ENCODE measurements at regions not wholly inside any gene's neighbourhood (a gene's known extent, or its start where the extent isn't known, plus 50 kb on each side); places are given as distances from the start of the nearest gene placed in this dataset.

- DNase-seq (ENCODE audit: low spot score): no peak
- Histone ChIP-seq H3K4me2 (ENCODE audit: low read length) (no peak overlapping the region), H3K36me3 (ENCODE audit: insufficient read depth, low read length) (no peaks in the 10 kb centered on the region), H3K79me2 (ENCODE audit: insufficient read depth, low read depth, low read length) (no peaks in the 10 kb centered on the region), H3K9me3 (ENCODE audit: low read length) (no peaks in the 10 kb centered on the region), H3K4me3 (ENCODE audit: low read depth, low read length, poor library complexity, severe bottlenecking) (no peak overlapping the region), H3K9me2 (ENCODE audit: insufficient read depth, low read length) (no peaks in the 10 kb centered on the region), H2AFZ (ENCODE audit: low read length) (no peak overlapping the region), H4K20me1 (ENCODE audit: insufficient read depth, low read length) (no peaks in the 10 kb centered on the region), H3K27ac (ENCODE audit: low read depth, low read length, poor library complexity, severe bottlenecking) (no peak overlapping the region), H3K4me1 (ENCODE audit: insufficient read depth, low read length, poor library complexity, severe bottlenecking) (no peaks in the 10 kb centered on the region)
- intact Hi-C loops (cut with micrococcal nuclease; ENCODE audit: unreplicated experiment): no loop called here
- no TSS peak for BruUV-seq (replicated peaks)
- ChIA-PET POLR2A (interaction anchor here (0.6 kb wide), 1 partner anchor 280 kb away, joined by 3 read pairs; no protein-coding TSS in a partner anchor), CTCF (ENCODE audit: unreplicated experiment) (no interaction called here)
- TF ChIP-seq EZH2phosphoT487 (IDR thresholded peaks at IDR 0.05; ENCODE audit: borderline replicate concordance, low read depth, low read length) (no peak), CTCF (conservative IDR thresholded peaks at IDR 0.05; ENCODE audit: low read length) (no peak)
These were observed 191.3 kb downstream of the TGFB2 start for GRCh38 chr1:218536296-218536986.

- Histone ChIP-seq H4K20me1 (ENCODE audit: insufficient read depth, low read length) (no peaks in the 10 kb centered on the region), H3K4me2 (ENCODE audit: low read length) (no peak overlapping the region), H3K4me1 (ENCODE audit: insufficient read depth, low read length, poor library complexity, severe bottlenecking) (no peaks in the 10 kb centered on the region), H3K4me3 (ENCODE audit: low read depth, low read length, poor library complexity, severe bottlenecking) (no peak overlapping the region), H3K36me3 (ENCODE audit: insufficient read depth, low read length) (no peaks in the 10 kb centered on the region), H3K27ac (ENCODE audit: low read depth, low read length, poor library complexity, severe bottlenecking) (no peak overlapping the region), H3K9me3 (ENCODE audit: low read length) (no peaks in the 10 kb centered on the region), H3K79me2 (ENCODE audit: insufficient read depth, low read depth, low read length) (no peaks in the 10 kb centered on the region), H3K9me2 (ENCODE audit: insufficient read depth, low read length) (no peaks in the 10 kb centered on the region), H2AFZ (ENCODE audit: low read length) (no peak overlapping the region)
- CTCF ChIA-PET (ENCODE audit: unreplicated experiment): no interaction called here
- no peak for TF ChIP-seq CTCF (conservative IDR thresholded peaks at IDR 0.05; ENCODE audit: low read length)
- TF ChIP-seq EZH2phosphoT487 (IDR thresholded peaks at IDR 0.05; ENCODE audit: borderline replicate concordance, low read depth, low read length): no peak
- POLR2A ChIA-PET: interaction anchor here (0.6 kb wide), 1 partner anchor 279 kb away, joined by 3 read pairs; no protein-coding TSS in a partner anchor
- intact Hi-C loops (cut with micrococcal nuclease; ENCODE audit: unreplicated experiment): no loop called here
- BruUV-seq (replicated peaks): no TSS peak
- DNase-seq (ENCODE audit: low spot score): no peak
These were observed 192.2 kb downstream of the TGFB2 start for GRCh38 chr1:218537122-218537913.

GRCh38 chr1:218538341-218538740, 193.2 kb downstream of the TGFB2 start:
- POLR2A ChIA-PET: no interaction called here
- intact Hi-C loops (cut with micrococcal nuclease; ENCODE audit: unreplicated experiment): no loop called here

More at GRCh38 chr1:218538341-218538740, 193.2 kb downstream of the TGFB2 start:
- Histone ChIP-seq H3K27ac (ENCODE audit: low read depth, low read length, poor library complexity, severe bottlenecking) (no peak overlapping the region), H3K4me3 (ENCODE audit: low read depth, low read length, poor library complexity, severe bottlenecking) (no peak overlapping the region), H3K36me3 (ENCODE audit: insufficient read depth, low read length) (no peaks in the 10 kb centered on the region), H3K4me1 (ENCODE audit: insufficient read depth, low read length, poor library complexity, severe bottlenecking) (no peaks in the 10 kb centered on the region), H3K4me2 (ENCODE audit: low read length) (no peak overlapping the region), H2AFZ (ENCODE audit: low read length) (no peak overlapping the region), H3K9me2 (ENCODE audit: insufficient read depth, low read length) (no peaks in the 10 kb centered on the region), H3K9me3 (ENCODE audit: low read length) (no peaks in the 10 kb centered on the region), H3K79me2 (ENCODE audit: insufficient read depth, low read depth, low read length) (no peaks in the 10 kb centered on the region), H4K20me1 (ENCODE audit: insufficient read depth, low read length) (no peaks in the 10 kb centered on the region)
- CTCF ChIA-PET (ENCODE audit: unreplicated experiment): no interaction called here
- TF ChIP-seq EZH2phosphoT487 (IDR thresholded peaks at IDR 0.05; ENCODE audit: borderline replicate concordance, low read depth, low read length) (no peak), CTCF (conservative IDR thresholded peaks at IDR 0.05; ENCODE audit: low read length) (no peak)
- BruUV-seq (replicated peaks): no TSS peak
- DNase-seq (ENCODE audit: low spot score): no peak

Measured in OCI-LY7 (cell line).